GM23338 (cell line): ENCODE measurements at regions not wholly inside any gene's neighbourhood (a gene's known extent, or its start where the extent isn't known, plus 50 kb on each side); places are given as distances from the start of the nearest gene placed in this dataset.

Experiments
- ATAC-seq: fragments of 200-7000 bp; cut with Tn5 transposase; 3 replicates; pipeline ENCODE4 v1.9.1; 2020
- DNase-seq: peaks from one replicate; pipeline ENCODE4 v3.0.0-alpha.2; 2015; ENCODE audit warnings: low spot score
- H2AFZ ChIP-seq: fragments of 200-600 bp; sonication (generic); 2 replicates; pipeline ENCODE4 v1.8.0; 2016; ENCODE audit warnings: antibody characterized with exemption, mild to moderate bottlenecking, moderate library complexity
- H3F3A ChIP-seq: fragments of 200-600 bp; sonication (generic); replicated peaks from 2 replicates; pipeline ENCODE4 v1.8.0; 2017; ENCODE audit warnings: antibody characterized with exemption, mixed run types, low read depth
- H3K27ac ChIP-seq: fragments of 200-600 bp; sonication (generic); 2 replicates; pipeline ENCODE4 v1.6.1; 2016; ENCODE audit warnings: low read depth
- H3K27me3 ChIP-seq: fragments of 200-600 bp; sonication (generic); 2 replicates; pipeline ENCODE4 v1.8.0; 2016; ENCODE audit warnings: mild to moderate bottlenecking, mixed run types, moderate library complexity; ENCODE audit not compliant: insufficient read depth
- H3K36me3 ChIP-seq: fragments of 200-600 bp; sonication (generic); 2 replicates; pipeline ENCODE4 v1.8.0; 2016; ENCODE audit warnings: mild to moderate bottlenecking; ENCODE audit not compliant: insufficient read depth
- H3K4me1 ChIP-seq: fragments of 200-600 bp; sonication (generic); 2 replicates; pipeline ENCODE4 v1.8.0; 2016; ENCODE audit warnings: mild to moderate bottlenecking, moderate library complexity; ENCODE audit not compliant: insufficient read depth
- H3K4me2 ChIP-seq: fragments of 200-600 bp; sonication (generic); 2 replicates; pipeline ENCODE4 v1.7.1; 2017; ENCODE audit warnings: mixed run types
- H3K4me3 ChIP-seq: fragments of 200-600 bp; sonication (generic); 2 replicates; pipeline ENCODE4 v1.6.1; 2016; ENCODE audit warnings: mixed run types
- H3K79me2 ChIP-seq: fragments of 200-600 bp; sonication (generic); replicated peaks from 2 replicates; pipeline ENCODE4 v1.8.0; 2017; ENCODE audit warnings: mild to moderate bottlenecking; ENCODE audit not compliant: insufficient read depth
- H3K9me2 ChIP-seq: fragments of 200-600 bp; sonication (generic); 2 replicates; pipeline ENCODE4 v1.8.0; 2017; ENCODE audit not compliant: insufficient read depth
- H4K20me1 ChIP-seq: fragments of 200-600 bp; sonication (generic); replicated peaks from 2 replicates; pipeline ENCODE4 v1.8.0; 2017; ENCODE audit warnings: mild to moderate bottlenecking; ENCODE audit not compliant: insufficient read depth
- H3K27ac Mint-ChIP-seq: 2 replicates; pipeline ENCODE4 v1.8.0; 2020; ENCODE audit warnings: inconsistent platforms, mild to moderate bottlenecking, moderate library complexity, mixed read lengths
- H3K27me3 Mint-ChIP-seq: 3 replicates; pipeline ENCODE4 v1.8.0; 2022; ENCODE audit warnings: low read depth, mild to moderate bottlenecking, moderate library complexity, mixed read lengths, inconsistent platforms; ENCODE audit not compliant: insufficient read depth, poor library complexity
- H3K36me3 Mint-ChIP-seq: 3 replicates; pipeline ENCODE4 v1.8.0; 2021; ENCODE audit warnings: low read depth, mild to moderate bottlenecking, inconsistent platforms, moderate library complexity, mixed read lengths
- H3K4me1 Mint-ChIP-seq: 3 replicates; pipeline ENCODE4 v1.8.0; 2020; ENCODE audit warnings: mild to moderate bottlenecking, inconsistent platforms, mixed read lengths
- H3K4me3 Mint-ChIP-seq: 3 replicates; pipeline ENCODE4 v1.8.0; 2021; ENCODE audit warnings: moderate library complexity, mild to moderate bottlenecking, inconsistent platforms, mixed read lengths
- H3K9me3 Mint-ChIP-seq: 3 replicates; pipeline ENCODE4 v1.8.0; 2020; ENCODE audit warnings: moderate library complexity, mild to moderate bottlenecking, inconsistent platforms, mixed read lengths
- CREB1 ChIP-seq: fragments of 250-450 bp; sonication (Bioruptor Pico); IDR thresholded peaks from 2 replicates; pipeline ENCODE4 v1.5.0; 2020; ENCODE audit warnings: low read depth, mild to moderate bottlenecking, moderate library complexity
- EZH2 ChIP-seq: fragments of 200-600 bp; sonication (generic); IDR thresholded peaks from one replicate; pipeline ENCODE4 v1.8.0; 2017; ENCODE audit warnings: antibody characterized with exemption, mild to moderate bottlenecking, low read depth; ENCODE audit not compliant: unreplicated experiment
- EZH2phosphoT487 ChIP-seq: fragments of 200-600 bp; sonication (generic); IDR thresholded peaks from one replicate; pipeline ENCODE4 v1.8.1; 2018; ENCODE audit warnings: antibody characterized with exemption; ENCODE audit not compliant: unreplicated experiment
- JUNB ChIP-seq: IDR thresholded peaks from one replicate; pipeline ENCODE4 v1.6.1; 2016; ENCODE audit warnings: antibody characterized with exemption; ENCODE audit not compliant: unreplicated experiment
- NANOG ChIP-seq: IDR thresholded peaks from 2 replicates; pipeline ENCODE4 v1.6.1; 2016; ENCODE audit warnings: antibody characterized with exemption, borderline replicate concordance
- POLR2AphosphoS5 ChIP-seq: IDR thresholded peaks from 2 replicates; pipeline ENCODE4 v1.6.1; 2016; ENCODE audit warnings: antibody characterized with exemption, low read depth
- STAT1 ChIP-seq: IDR thresholded peaks from one replicate; pipeline ENCODE4 v1.6.1; 2016; ENCODE audit warnings: antibody characterized with exemption; ENCODE audit not compliant: unreplicated experiment
- ZNF114 ChIP-seq: fragments of 250-450 bp; sonication (Bioruptor Pico); IDR thresholded peaks from 2 replicates; pipeline ENCODE4 v1.5.0; 2020; ENCODE audit warnings: mild to moderate bottlenecking, moderate library complexity
- ZNF331 ChIP-seq: fragments of 250-450 bp; sonication (Bioruptor Pico); IDR thresholded peaks from 2 replicates; pipeline ENCODE4 v1.5.0; 2020; ENCODE audit warnings: low read depth, mild to moderate bottlenecking, moderate library complexity
- TF ChIP-seq, protein P1 (sequence below), 2 experiments: fragments of 200-600 bp in 1 of 2; sonication (generic) in 1 of 2; conservative IDR thresholded peaks; 2 replicates each; pipeline versions ENCODE4 v1.5.1 to v1.6.1; 2016 to 2017; ENCODE audit warnings: antibody characterized with exemption in 2 of 2, low read depth in 2 of 2, mild to moderate bottlenecking in 2 of 2, moderate library complexity in 1 of 2
- TF ChIP-seq, protein P2 (sequence below): IDR thresholded peaks from 2 replicates; pipeline ENCODE4 v1.6.1; 2016; ENCODE audit warnings: antibody characterized with exemption
- TF ChIP-seq, protein P3 (sequence below): fragments of 250-450 bp; sonication (Bioruptor Pico); IDR thresholded peaks from 2 replicates; pipeline ENCODE4 v1.5.0; 2020; ENCODE audit warnings: mild to moderate bottlenecking, moderate library complexity
- TF ChIP-seq, protein P4 (sequence below): IDR thresholded peaks from one replicate; pipeline ENCODE4 v1.6.1; 2018; ENCODE audit warnings: antibody characterized with exemption; ENCODE audit not compliant: unreplicated experiment

DNA sequence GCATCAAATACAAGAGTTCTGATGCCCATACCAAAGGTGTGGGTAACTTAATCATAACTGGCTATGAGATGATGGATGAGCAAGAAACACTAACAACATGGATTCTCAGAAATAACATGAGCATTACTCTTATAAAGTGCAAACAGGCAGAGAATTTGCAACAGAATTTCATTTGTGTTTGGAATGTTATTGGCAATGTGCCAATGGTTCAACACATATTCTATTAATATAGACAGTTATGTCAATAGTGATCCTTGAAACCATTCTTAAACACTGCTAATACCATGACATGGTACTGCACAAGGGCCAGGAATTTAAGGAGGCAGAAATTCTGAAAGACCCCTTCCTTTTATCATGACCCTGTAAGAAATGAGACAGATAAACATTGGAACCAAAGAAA is 217.1 kb upstream of the WSB1 start:
- no peak overlapping the region for H3K27ac Mint-ChIP-seq
- Histone ChIP-seq H3K9me2 (no peaks in the 10 kb centered on the region), H3K36me3 (no peaks in the 10 kb centered on the region), H3K4me2 (no peak overlapping the region), H3K27ac (no peak overlapping the region), H4K20me1 (no peaks in the 10 kb centered on the region), H3K4me3 (no peak overlapping the region), H3F3A (no peaks in the 10 kb centered on the region), H3K4me1 (no peaks in the 10 kb centered on the region), H2AFZ (no peak overlapping the region), H3K79me2 (no peaks in the 10 kb centered on the region), H3K27me3 (no peaks in the 10 kb centered on the region)
- H3K9me3 Mint-ChIP-seq = peaks cover 97% of the 10 kb centered on the region
- TF ChIP-seq EZH2 (no peak), ZNF114 (no peak), JUNB (no peak), STAT1 (no peak), ZNF331 (no peak), CREB1 (CRISPR knock-in tag) (no peak), EZH2phosphoT487 (no peak), NANOG (no peak), POLR2AphosphoS5 (no peak)
- TF ChIP-seq, protein P1, sequence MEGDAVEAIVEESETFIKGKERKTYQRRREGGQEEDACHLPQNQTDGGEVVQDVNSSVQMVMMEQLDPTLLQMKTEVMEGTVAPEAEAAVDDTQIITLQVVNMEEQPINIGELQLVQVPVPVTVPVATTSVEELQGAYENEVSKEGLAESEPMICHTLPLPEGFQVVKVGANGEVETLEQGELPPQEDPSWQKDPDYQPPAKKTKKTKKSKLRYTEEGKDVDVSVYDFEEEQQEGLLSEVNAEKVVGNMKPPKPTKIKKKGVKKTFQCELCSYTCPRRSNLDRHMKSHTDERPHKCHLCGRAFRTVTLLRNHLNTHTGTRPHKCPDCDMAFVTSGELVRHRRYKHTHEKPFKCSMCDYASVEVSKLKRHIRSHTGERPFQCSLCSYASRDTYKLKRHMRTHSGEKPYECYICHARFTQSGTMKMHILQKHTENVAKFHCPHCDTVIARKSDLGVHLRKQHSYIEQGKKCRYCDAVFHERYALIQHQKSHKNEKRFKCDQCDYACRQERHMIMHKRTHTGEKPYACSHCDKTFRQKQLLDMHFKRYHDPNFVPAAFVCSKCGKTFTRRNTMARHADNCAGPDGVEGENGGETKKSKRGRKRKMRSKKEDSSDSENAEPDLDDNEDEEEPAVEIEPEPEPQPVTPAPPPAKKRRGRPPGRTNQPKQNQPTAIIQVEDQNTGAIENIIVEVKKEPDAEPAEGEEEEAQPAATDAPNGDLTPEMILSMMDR (conservative IDR thresholded peaks at IDR 0.05; ENCODE audit: low read depth in 2 of 2) = no peak
- TF ChIP-seq, protein P2, sequence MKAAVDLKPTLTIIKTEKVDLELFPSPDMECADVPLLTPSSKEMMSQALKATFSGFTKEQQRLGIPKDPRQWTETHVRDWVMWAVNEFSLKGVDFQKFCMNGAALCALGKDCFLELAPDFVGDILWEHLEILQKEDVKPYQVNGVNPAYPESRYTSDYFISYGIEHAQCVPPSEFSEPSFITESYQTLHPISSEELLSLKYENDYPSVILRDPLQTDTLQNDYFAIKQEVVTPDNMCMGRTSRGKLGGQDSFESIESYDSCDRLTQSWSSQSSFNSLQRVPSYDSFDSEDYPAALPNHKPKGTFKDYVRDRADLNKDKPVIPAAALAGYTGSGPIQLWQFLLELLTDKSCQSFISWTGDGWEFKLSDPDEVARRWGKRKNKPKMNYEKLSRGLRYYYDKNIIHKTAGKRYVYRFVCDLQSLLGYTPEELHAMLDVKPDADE = no peak
- TF ChIP-seq, protein P3, sequence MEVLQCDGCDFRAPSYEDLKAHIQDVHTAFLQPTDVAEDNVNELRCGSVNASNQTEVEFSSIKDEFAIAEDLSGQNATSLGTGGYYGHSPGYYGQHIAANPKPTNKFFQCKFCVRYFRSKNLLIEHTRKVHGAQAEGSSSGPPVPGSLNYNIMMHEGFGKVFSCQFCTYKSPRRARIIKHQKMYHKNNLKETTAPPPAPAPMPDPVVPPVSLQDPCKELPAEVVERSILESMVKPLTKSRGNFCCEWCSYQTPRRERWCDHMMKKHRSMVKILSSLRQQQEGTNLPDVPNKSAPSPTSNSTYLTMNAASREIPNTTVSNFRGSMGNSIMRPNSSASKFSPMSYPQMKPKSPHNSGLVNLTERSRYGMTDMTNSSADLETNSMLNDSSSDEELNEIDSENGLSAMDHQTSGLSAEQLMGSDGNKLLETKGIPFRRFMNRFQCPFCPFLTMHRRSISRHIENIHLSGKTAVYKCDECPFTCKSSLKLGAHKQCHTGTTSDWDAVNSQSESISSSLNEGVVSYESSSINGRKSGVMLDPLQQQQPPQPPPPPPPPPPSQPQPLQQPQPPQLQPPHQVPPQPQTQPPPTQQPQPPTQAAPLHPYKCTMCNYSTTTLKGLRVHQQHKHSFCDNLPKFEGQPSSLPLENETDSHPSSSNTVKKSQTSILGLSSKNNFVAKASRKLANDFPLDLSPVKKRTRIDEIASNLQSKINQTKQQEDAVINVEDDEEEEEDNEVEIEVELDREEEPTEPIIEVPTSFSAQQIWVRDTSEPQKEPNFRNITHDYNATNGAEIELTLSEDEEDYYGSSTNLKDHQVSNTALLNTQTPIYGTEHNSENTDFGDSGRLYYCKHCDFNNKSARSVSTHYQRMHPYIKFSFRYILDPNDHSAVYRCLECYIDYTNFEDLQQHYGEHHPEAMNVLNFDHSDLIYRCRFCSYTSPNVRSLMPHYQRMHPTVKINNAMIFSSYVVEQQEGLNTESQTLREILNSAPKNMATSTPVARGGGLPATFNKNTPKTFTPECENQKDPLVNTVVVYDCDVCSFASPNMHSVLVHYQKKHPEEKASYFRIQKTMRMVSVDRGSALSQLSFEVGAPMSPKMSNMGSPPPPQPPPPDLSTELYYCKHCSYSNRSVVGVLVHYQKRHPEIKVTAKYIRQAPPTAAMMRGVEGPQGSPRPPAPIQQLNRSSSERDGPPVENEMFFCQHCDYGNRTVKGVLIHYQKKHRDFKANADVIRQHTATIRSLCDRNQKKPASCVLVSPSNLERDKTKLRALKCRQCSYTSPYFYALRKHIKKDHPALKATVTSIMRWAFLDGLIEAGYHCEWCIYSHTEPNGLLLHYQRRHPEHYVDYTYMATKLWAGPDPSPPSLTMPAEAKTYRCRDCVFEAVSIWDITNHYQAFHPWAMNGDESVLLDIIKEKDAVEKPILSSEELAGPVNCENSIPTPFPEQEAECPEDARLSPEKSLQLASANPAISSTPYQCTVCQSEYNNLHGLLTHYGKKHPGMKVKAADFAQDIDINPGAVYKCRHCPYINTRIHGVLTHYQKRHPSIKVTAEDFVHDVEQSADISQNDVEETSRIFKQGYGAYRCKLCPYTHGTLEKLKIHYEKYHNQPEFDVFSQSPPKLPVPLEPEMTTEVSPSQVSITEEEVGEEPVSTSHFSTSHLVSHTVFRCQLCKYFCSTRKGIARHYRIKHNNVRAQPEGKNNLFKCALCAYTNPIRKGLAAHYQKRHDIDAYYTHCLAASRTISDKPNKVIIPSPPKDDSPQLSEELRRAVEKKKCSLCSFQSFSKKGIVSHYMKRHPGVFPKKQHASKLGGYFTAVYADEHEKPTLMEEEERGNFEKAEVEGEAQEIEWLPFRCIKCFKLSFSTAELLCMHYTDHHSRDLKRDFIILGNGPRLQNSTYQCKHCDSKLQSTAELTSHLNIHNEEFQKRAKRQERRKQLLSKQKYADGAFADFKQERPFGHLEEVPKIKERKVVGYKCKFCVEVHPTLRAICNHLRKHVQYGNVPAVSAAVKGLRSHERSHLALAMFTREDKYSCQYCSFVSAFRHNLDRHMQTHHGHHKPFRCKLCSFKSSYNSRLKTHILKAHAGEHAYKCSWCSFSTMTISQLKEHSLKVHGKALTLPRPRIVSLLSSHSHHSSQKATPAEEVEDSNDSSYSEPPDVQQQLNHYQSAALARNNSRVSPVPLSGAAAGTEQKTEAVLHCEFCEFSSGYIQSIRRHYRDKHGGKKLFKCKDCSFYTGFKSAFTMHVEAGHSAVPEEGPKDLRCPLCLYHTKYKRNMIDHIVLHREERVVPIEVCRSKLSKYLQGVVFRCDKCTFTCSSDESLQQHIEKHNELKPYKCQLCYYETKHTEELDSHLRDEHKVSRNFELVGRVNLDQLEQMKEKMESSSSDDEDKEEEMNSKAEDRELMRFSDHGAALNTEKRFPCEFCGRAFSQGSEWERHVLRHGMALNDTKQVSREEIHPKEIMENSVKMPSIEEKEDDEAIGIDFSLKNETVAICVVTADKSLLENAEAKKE (CRISPR knock-in tag) = no peak
- TF ChIP-seq, protein P4, sequence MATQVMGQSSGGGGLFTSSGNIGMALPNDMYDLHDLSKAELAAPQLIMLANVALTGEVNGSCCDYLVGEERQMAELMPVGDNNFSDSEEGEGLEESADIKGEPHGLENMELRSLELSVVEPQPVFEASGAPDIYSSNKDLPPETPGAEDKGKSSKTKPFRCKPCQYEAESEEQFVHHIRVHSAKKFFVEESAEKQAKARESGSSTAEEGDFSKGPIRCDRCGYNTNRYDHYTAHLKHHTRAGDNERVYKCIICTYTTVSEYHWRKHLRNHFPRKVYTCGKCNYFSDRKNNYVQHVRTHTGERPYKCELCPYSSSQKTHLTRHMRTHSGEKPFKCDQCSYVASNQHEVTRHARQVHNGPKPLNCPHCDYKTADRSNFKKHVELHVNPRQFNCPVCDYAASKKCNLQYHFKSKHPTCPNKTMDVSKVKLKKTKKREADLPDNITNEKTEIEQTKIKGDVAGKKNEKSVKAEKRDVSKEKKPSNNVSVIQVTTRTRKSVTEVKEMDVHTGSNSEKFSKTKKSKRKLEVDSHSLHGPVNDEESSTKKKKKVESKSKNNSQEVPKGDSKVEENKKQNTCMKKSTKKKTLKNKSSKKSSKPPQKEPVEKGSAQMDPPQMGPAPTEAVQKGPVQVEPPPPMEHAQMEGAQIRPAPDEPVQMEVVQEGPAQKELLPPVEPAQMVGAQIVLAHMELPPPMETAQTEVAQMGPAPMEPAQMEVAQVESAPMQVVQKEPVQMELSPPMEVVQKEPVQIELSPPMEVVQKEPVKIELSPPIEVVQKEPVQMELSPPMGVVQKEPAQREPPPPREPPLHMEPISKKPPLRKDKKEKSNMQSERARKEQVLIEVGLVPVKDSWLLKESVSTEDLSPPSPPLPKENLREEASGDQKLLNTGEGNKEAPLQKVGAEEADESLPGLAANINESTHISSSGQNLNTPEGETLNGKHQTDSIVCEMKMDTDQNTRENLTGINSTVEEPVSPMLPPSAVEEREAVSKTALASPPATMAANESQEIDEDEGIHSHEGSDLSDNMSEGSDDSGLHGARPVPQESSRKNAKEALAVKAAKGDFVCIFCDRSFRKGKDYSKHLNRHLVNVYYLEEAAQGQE = no peak
- peaks cover 6% of the 10 kb centered on the region for H3K27me3 Mint-ChIP-seq
- peaks cover 36% of the 10 kb centered on the region for H3K36me3 Mint-ChIP-seq
- no peak for DNase-seq
- no peak for ATAC-seq
- no peaks in the 10 kb centered on the region for H3K4me1 Mint-ChIP-seq
- no peak overlapping the region for H3K4me3 Mint-ChIP-seq
